Stomach (tissue), 8 donors: ENCODE measurements at regions not wholly inside any gene's neighbourhood (a gene's known extent, or its start where the extent isn't known, plus 50 kb on each side); places are given as distances from the start of the nearest gene placed in this dataset.
"Not testable (repeated sequence)": the region's sequence is repeated elsewhere in the genome, so short reads cannot be mapped to it uniquely, and the experiment has no call there.

Experiments used
- DNase-seq, 2 donors: peaks; one replicate each; pipeline versions ENCODE4 v3.0.0 to v3.0.0-alpha.2; 2013 to 2019
- H3K27ac ChIP-seq, 5 donors: fragments of 200-600 bp in 4 of 5; sonication (generic) in 4 of 5; one replicate each; pipeline ENCODE4 v1.5.1; 2013 to 2019; ENCODE audit warnings: mild to moderate bottlenecking in 1 of 5, moderate library complexity in 1 of 5
- H3K27me3 ChIP-seq, 3 donors: fragments of 200-600 bp; sonication (generic); one replicate each; pipeline ENCODE4 v1.5.1; 2017 to 2019; ENCODE audit warnings: mixed run types in 1 of 3
- H3K36me3 ChIP-seq, 4 donors: fragments of 200-600 bp; sonication (generic); 1 replicate in 3 of 4; 2 replicates in 1 of 4; pipeline ENCODE4 v1.5.1; 2016 to 2019
- H3K4me1 ChIP-seq, 4 donors: fragments of 200-600 bp; sonication (generic); one replicate each; pipeline ENCODE4 v1.5.1; 2016 to 2019
- H3K4me3 ChIP-seq, 4 donors: fragments of 200-600 bp; sonication (generic) in 3 of 4; one replicate each; pipeline ENCODE4 v1.5.1; 2016 to 2019; ENCODE audit warnings: mild to moderate bottlenecking in 1 of 4
- H3K9me3 ChIP-seq, 4 donors: fragments of 200-600 bp; sonication (generic); one replicate each; pipeline ENCODE4 v1.5.1; 2016 to 2019
- CTCF ChIP-seq, 7 experiments: fragments of 450-650 bp in 4 of 7; fragments of 200-600 bp in 3 of 7; sonication (generic) in 3 of 7; IDR thresholded peaks; one replicate each; pipeline ENCODE4 v1.5.1; 2016 to 2019; ENCODE audit warnings: antibody characterized with exemption in 7 of 7, control low read depth in 2 of 7, mild to moderate bottlenecking in 1 of 7
- EP300 ChIP-seq: sonication (generic); formaldehyde crosslinking; IDR thresholded peaks from one replicate; pipeline ENCODE4 v1.6.1; 2017; ENCODE audit warnings: antibody characterized with exemption
- POLR2A ChIP-seq, 4 donors: fragments of 450-650 bp; IDR thresholded peaks; one replicate each; pipeline ENCODE4 v1.6.1; 2016; ENCODE audit warnings: antibody characterized with exemption in 4 of 4, control low read depth in 2 of 4, mild to moderate bottlenecking in 1 of 4, moderate library complexity in 1 of 4
- POLR2AphosphoS5 ChIP-seq, 3 donors: sonication (generic); formaldehyde crosslinking; IDR thresholded peaks; one replicate each; pipeline ENCODE4 v1.6.1; 2016; ENCODE audit warnings: antibody characterized with exemption in 3 of 3
- WGBS, 5 donors: extraction: QIAGEN DNeasy Blood & Tissue Kit in 3 of 5; methylation state at CpG; one replicate each; pipeline versions ENCODE4 v1.1.5 to v1.1.7; 2013 to 2018; 5-methylcytosine and 5-hydroxymethylcytosine counted together
- intact Hi-C: fragments of 100-400 bp; cut with DNase I; formaldehyde crosslinking; loops from one replicate; pipeline ENCODE4 v1.15.1; 2023; ENCODE audit warnings: low total_unique reads
- donor health status: healthy with polysubstance abuse.
- donor health status: Bipolar disorder and iron deficiency.
- donor health status: healthy.

GRCh38 chrX:140273921-140274320 is 230.9 kb downstream of the SOX3 start:
- peaks cover 0 to 15% (median 7%) of the 10 kb centered on the region in 4 donors for H3K9me3 ChIP-seq
- H3K4me3 ChIP-seq, result no peak overlapping the region
- H3K4me1 ChIP-seq, result no peaks in the 10 kb centered on the region
- intact Hi-C loops, result no loop called here
- TF ChIP-seq EP300 (no peak), POLR2A (IDR thresholded peaks at IDR 0.05) (no peak), POLR2AphosphoS5 (IDR thresholded peaks at IDR 0.05) (no peak), CTCF (IDR thresholded peaks at IDR 0.05) (no peak)
- H3K36me3 ChIP-seq, result no peaks in the 10 kb centered on the region
- H3K27me3 ChIP-seq, result no peaks in the 10 kb centered on the region
- no peak overlapping the region for H3K27ac ChIP-seq
- DNase-seq, result no peak
- 29 to 55% (median 51%) methylated on average over 2 to 4 of the region's 4 CpGs for WGBS, 5 donors

- no peak for DNase-seq
- intact Hi-C loops, result no loop called here
These were observed 254.5 kb downstream of the SOX3 start for GRCh38 chrX:140250391-140250790.

GRCh38 chrX:140249088-140249487 is 255.8 kb downstream of the SOX3 start:
- Histone ChIP-seq H3K27ac (no peak overlapping the region), H3K36me3 (no peaks in the 10 kb centered on the region), H3K4me3 (no peak overlapping the region), H3K9me3 (no peaks in the 10 kb centered on the region), H3K27me3 (no peaks in the 10 kb centered on the region), H3K4me1 (no peaks in the 10 kb centered on the region)
- intact Hi-C loops, result no loop called here
- WGBS, 5 donors, result 51 to 70% (median 64%) methylated on average over 8 of the region's 8 CpGs
- no peak for DNase-seq
- TF ChIP-seq CTCF (IDR thresholded peaks at IDR 0.05), result no peak
- TF ChIP-seq EP300, result no peak
- TF ChIP-seq POLR2AphosphoS5 (IDR thresholded peaks at IDR 0.05), result no peak
- no peak for TF ChIP-seq POLR2A (IDR thresholded peaks at IDR 0.05)

More at GRCh38 chrX:140250391-140250790, 254.5 kb downstream of the SOX3 start:
- 23 to 41% (median 27%) methylated on average over 10 of the region's 10 CpGs for WGBS, 5 donors
- Histone ChIP-seq H3K4me1 (no peaks in the 10 kb centered on the region), H3K27me3 (no peaks in the 10 kb centered on the region), H3K27ac (no peak overlapping the region), H3K36me3 (no peaks in the 10 kb centered on the region), H3K9me3 (no peaks in the 10 kb centered on the region), H3K4me3 (no peak overlapping the region)
- no peak for TF ChIP-seq POLR2A (IDR thresholded peaks at IDR 0.05)
- TF ChIP-seq EP300, result no peak
- TF ChIP-seq POLR2AphosphoS5 (IDR thresholded peaks at IDR 0.05), result no peak
- TF ChIP-seq CTCF (IDR thresholded peaks at IDR 0.05), result no peak

DNA sequence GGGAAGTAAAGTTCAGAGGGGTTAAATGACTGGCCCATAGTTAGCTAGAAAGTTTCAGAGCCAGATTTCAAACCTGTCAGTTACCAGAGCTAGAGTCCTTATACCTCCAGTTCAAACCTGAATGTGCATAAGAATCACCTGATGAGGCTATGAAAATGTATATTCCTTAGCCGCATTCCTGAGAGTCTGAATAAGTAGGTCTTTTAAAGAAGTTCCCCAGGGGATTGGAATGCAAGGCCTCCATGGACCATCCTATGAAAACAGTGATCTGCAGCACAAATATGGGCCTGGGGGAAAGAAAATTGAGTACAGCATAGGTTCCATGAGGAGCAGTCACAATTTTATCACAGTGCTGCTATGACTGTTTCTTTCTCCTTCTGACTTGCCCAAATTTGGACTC is 263.9 kb upstream of the CXorf66 start:
- Histone ChIP-seq H3K4me1 (no peaks in the 10 kb centered on the region), H3K9me3 (peaks cover 0 to 17% (median 2%) of the 10 kb centered on the region in 4 donors), H3K27me3 (no peaks in the 10 kb centered on the region), H3K27ac (no peak overlapping the region), H3K36me3 (no peaks in the 10 kb centered on the region), H3K4me3 (no peak overlapping the region)
- TF ChIP-seq CTCF (IDR thresholded peaks at IDR 0.05) (no peak), EP300 (no peak), POLR2AphosphoS5 (IDR thresholded peaks at IDR 0.05) (no peak), POLR2A (IDR thresholded peaks at IDR 0.05) (no peak)
- intact Hi-C loops, result no loop called here
- WGBS, 5 donors, result 34 to 62% (median 40%) methylated on average over 1 of the region's 1 CpG
- DNase-seq, result no peak

DNA sequence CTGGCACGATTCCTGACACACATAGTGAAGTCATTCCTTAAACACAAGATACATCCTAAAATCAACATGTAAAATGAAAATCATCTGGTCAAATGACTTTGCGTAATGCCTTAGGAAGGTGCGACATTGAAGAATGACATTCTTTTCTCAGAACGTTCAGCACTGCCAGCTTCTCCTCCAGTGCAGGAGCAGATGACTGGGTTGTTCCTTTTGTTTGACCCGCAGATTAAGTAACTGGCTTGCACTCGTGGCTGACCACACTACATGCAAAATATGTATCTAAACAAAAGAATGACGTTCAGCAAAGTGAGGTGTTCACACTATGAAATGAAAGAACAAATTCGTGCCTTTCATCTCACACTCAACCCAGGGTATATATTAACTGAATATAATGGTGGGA is 260.7 kb upstream of the CXorf66 start:
- intact Hi-C loops, H3K9me3 ChIP-seq, H3K4me3 ChIP-seq, DNase-seq, H3K27ac ChIP-seq, H3K27me3 ChIP-seq, H3K36me3 ChIP-seq, H3K4me1 ChIP-seq: not testable (repeated sequence)
- WGBS, 5 donors, result 43 to 59% (median 55%) methylated on average over 6 to 8 of the region's 8 CpGs

DNA sequence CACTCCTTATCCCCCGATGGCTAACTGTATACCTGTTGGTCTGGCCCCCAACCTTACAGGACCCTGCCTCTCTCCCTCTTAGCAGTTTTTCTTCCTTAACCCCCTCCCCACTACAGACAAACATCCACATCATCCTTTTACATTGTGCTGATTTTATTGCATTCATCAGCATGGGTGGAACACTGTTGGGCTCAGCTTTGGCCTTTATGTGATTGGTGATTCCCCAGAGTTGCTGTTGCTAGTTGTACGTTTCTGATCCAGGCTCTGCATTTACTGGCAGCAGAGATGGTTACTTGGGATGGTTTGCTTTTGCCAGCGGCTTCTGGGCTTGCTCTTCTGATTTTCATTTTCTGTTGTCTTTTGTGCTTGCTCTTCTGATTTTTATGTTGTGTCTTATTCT is 250.6 kb upstream of the CXorf66 start:
- H3K27ac ChIP-seq, H3K27me3 ChIP-seq, H3K4me3 ChIP-seq, H3K36me3 ChIP-seq, H3K9me3 ChIP-seq, DNase-seq, H3K4me1 ChIP-seq, intact Hi-C loops: not testable (repeated sequence)
- WGBS, 5 donors, result 44 to 98% (median 69%) methylated on average over 1 to 2 of the region's 3 CpGs

GRCh38 chrX:140214518-140214917 is 249.2 kb upstream of the CXorf66 start:
- H3K27me3 ChIP-seq, intact Hi-C loops, H3K4me3 ChIP-seq, DNase-seq, H3K4me1 ChIP-seq, H3K27ac ChIP-seq, H3K9me3 ChIP-seq, H3K36me3 ChIP-seq: not testable (repeated sequence)
- WGBS, 5 donors, result 36 to 44% (median 39%) methylated on average over 2 of the region's 3 CpGs; no CpG with 5 or more reads in 2 of the 5 donors
